Lung (tissue), 11 donors: ENCODE measurements at regions not wholly inside any gene's neighbourhood (a gene's known extent, or its start where the extent isn't known, plus 50 kb on each side); places are given as distances from the start of the nearest gene placed in this dataset.

Experiments used
- ATAC-seq: fragments of 200-7000 bp; cut with Tn5 transposase; one replicate; pipeline ENCODE4 v1.9.1; 2020; ENCODE audit warnings: moderate number of reproducible peaks; ENCODE audit not compliant: insufficient read depth, low FRiP score
- DNase-seq, 3 donors: peaks; one replicate each; pipeline ENCODE4 v3.0.0-alpha.2; 2013 to 2017
- H3K27ac ChIP-seq, 2 donors: one replicate each; pipeline ENCODE4 v1.5.1; 2013; ENCODE audit warnings: mild to moderate bottlenecking in 2 of 2, moderate library complexity in 2 of 2, control low read depth in 1 of 2, inconsistent platforms in 1 of 2, low read depth in 1 of 2, low read length in 1 of 2
- H3K27me3 ChIP-seq, 3 donors: one replicate each; pipeline ENCODE4 v1.5.1; 2013; ENCODE audit warnings: low read length in 2 of 3; ENCODE audit not compliant: control insufficient read depth in 3 of 3, insufficient read depth in 3 of 3
- H3K36me3 ChIP-seq, 4 donors: one replicate each; pipeline ENCODE4 v1.5.1; 2013; ENCODE audit warnings: low read length in 4 of 4, mild to moderate bottlenecking in 1 of 4, moderate library complexity in 1 of 4; ENCODE audit not compliant: control insufficient read depth in 4 of 4, insufficient read depth in 4 of 4
- H3K4me1 ChIP-seq, 5 donors: one replicate each; pipeline ENCODE4 v1.5.1; 2013; ENCODE audit warnings: low read length in 5 of 5, mild to moderate bottlenecking in 2 of 5, moderate library complexity in 1 of 5; ENCODE audit not compliant: control insufficient read depth in 5 of 5, insufficient read depth in 5 of 5
- H3K4me3 ChIP-seq: one replicate; pipeline ENCODE4 v1.5.1; 2013; ENCODE audit warnings: mild to moderate bottlenecking, control low read depth, moderate library complexity
- H3K9ac ChIP-seq, 2 donors: one replicate each; pipeline ENCODE4 v1.5.1; 2013; ENCODE audit warnings: low read length in 2 of 2, control low read depth in 1 of 2; ENCODE audit not compliant: insufficient read depth in 1 of 2
- H3K9me3 ChIP-seq, 4 donors: one replicate each; pipeline ENCODE4 v1.5.1; 2013; ENCODE audit warnings: low read length in 3 of 4, mild to moderate bottlenecking in 1 of 4, moderate library complexity in 1 of 4; ENCODE audit not compliant: control insufficient read depth in 4 of 4, insufficient read depth in 3 of 4
- WGBS, 2 donors: extraction: QIAGEN DNeasy Blood & Tissue Kit; methylation state at CpG; one replicate each; pipeline ENCODE4 v1.1.7; 2013; 5-methylcytosine and 5-hydroxymethylcytosine counted together
- TF ChIP-seq, protein P1 (sequence below): IDR thresholded peaks from 2 replicates; pipeline ENCODE4 v1.5.1; 2012; ENCODE audit warnings: mild to moderate bottlenecking; ENCODE audit errors: control extremely low read depth, extremely low read depth
- donor health status: control.
- donor health status: control.
- donor health status: Bipolar disorder and iron deficiency.
- donor health status: healthy.
- donor health status: DM: yes; HTN: yes; CAD: no.

GRCh38 chr2:146879882-146880281, 964.9 kb upstream of the ACVR2A start:
- Histone ChIP-seq H3K27me3 (no peaks in the 10 kb centered on the region), H3K36me3 (no peaks in the 10 kb centered on the region), H3K4me3 (no peak overlapping the region), H3K4me1 (no peaks in the 10 kb centered on the region), H3K9ac (no peak overlapping the region), H3K27ac (no peak overlapping the region), H3K9me3 (peaks cover 0 to 2% (median 0%) of the 10 kb centered on the region in 4 donors)
- ATAC-seq (no peak), DNase-seq (no peak)
- TF ChIP-seq, protein P1, sequence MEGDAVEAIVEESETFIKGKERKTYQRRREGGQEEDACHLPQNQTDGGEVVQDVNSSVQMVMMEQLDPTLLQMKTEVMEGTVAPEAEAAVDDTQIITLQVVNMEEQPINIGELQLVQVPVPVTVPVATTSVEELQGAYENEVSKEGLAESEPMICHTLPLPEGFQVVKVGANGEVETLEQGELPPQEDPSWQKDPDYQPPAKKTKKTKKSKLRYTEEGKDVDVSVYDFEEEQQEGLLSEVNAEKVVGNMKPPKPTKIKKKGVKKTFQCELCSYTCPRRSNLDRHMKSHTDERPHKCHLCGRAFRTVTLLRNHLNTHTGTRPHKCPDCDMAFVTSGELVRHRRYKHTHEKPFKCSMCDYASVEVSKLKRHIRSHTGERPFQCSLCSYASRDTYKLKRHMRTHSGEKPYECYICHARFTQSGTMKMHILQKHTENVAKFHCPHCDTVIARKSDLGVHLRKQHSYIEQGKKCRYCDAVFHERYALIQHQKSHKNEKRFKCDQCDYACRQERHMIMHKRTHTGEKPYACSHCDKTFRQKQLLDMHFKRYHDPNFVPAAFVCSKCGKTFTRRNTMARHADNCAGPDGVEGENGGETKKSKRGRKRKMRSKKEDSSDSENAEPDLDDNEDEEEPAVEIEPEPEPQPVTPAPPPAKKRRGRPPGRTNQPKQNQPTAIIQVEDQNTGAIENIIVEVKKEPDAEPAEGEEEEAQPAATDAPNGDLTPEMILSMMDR, result no peak
- 92 to 95% methylated on average over 6 of the region's 6 CpGs for WGBS, 2 donors

DNA sequence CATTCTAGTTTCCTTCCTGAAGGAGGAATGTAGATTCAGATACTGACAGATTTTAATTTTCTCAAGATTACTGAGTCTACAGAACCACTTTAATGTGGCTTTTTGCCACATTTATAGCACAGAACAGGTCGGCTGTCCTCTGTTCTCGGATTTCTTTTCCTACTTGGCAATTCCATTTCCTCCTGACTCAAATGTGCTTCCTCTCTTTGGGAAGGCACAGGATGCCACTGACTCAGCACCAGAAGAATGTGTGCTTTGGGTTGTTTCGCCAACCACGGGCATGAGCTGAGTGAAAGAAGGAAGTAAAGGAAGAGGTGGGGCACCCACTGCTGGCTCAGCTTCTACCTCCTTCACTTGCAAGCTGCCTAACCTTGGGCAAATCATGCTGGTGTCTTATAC, 970.6 kb upstream of the ACVR2A start:
- Histone ChIP-seq H3K36me3 (no peaks in the 10 kb centered on the region), H3K27ac (peak overlapping the region in 1 of 2 donors; percentile 11), H3K27me3 (no peaks in the 10 kb centered on the region), H3K4me1 (no peaks in the 10 kb centered on the region), H3K4me3 (no peak overlapping the region), H3K9ac (no peak overlapping the region), H3K9me3 (peaks cover 0 to 2% (median 0%) of the 10 kb centered on the region in 4 donors)
- WGBS, 2 donors, result 15 to 22% methylated on average over 4 of the region's 4 CpGs
- TF ChIP-seq, protein P1, result no peak
- ATAC-seq, result peak; percentile 74
- DNase-seq, result no peak

GRCh38 chr2:146873646-146874259, 971.1 kb upstream of the ACVR2A start:
- Histone ChIP-seq H3K36me3 (no peaks in the 10 kb centered on the region), H3K27ac (no peak overlapping the region), H3K4me3 (no peak overlapping the region), H3K4me1 (no peaks in the 10 kb centered on the region), H3K9me3 (peaks cover 0 to 2% (median 0%) of the 10 kb centered on the region in 4 donors), H3K27me3 (no peaks in the 10 kb centered on the region), H3K9ac (no peak overlapping the region)
- WGBS, 2 donors, result 72 to 74% methylated on average over 3 of the region's 3 CpGs
- DNase-seq (no peak), ATAC-seq (no peak)
- TF ChIP-seq, protein P1, result no peak

GRCh38 chr2:146873056-146873455, 971.8 kb upstream of the ACVR2A start:
- Histone ChIP-seq H3K4me3 (no peak overlapping the region), H3K9me3 (peaks cover 0 to 2% (median 0%) of the 10 kb centered on the region in 4 donors), H3K36me3 (no peaks in the 10 kb centered on the region), H3K9ac (no peak overlapping the region), H3K4me1 (no peaks in the 10 kb centered on the region), H3K27ac (no peak overlapping the region), H3K27me3 (no peaks in the 10 kb centered on the region)
- 71 to 88% methylated on average over 2 of the region's 2 CpGs for WGBS, 2 donors
- no peak for ATAC-seq
- no peak for DNase-seq
- TF ChIP-seq, protein P1, result no peak
